ENCODE measurements at regions not wholly inside any gene's neighbourhood (a gene's known extent, or its start where the extent isn't known, plus 50 kb on each side); places are given as distances from the start of the nearest gene placed in this dataset.

DNA sequence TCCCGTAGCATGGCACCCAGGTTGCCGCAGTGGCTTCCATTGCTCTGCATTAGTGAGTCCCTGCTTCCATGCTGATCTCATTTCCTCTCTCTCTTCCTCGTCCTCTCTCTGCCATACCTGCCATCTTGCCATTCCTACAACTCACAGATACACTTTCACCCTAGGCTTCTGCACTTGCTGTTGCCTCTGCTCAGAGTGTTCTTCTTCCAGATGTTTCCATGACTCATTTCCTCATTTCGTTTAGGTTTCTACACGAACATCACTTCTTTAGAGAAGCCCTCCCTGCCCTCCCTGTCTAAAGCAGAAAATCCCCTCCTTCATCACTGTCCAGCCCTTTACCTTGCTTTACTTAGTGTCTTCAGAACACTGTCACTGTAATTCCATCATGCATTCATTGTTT lies 115.2 kb upstream of the WWC1 start:
- no peaks in the 10 kb centered on the region for H3K9me3 ChIP-seq (ENCODE audit: control insufficient read depth, low read depth, low read length)
- FAIRE-seq: no peak
- dilution Hi-C loops (cut with MboI; ENCODE audit: extremely low pct_ligation_motif_present, low sequenced_read_pairs): no loop called here

DNA sequence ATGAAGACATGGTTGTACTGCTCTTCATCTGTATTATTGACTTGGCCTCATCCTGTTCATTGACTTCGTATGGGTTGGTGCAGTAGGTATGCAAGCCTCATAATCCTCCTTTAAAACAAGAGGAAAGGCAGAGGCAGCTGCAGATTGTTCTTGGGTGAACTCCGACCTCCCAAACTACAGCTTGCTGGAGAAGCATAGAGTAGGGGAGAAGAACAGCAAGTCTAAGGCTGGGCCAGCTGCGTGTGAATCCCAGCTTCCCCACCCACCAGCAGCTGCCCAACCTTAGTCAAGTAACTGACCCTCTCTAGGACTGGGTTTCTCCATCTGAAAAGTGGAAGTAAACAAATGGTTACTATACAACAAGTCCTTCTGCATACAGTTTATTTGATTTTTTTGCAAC lies 114.5 kb upstream of the WWC1 start:
- H3K9ac ChIP-seq (ENCODE audit: control insufficient read depth, extremely low read depth, insufficient read depth, low read length): no peak overlapping the region
- H3K9me1 ChIP-seq (ENCODE audit: control insufficient read depth, extremely low read depth, insufficient read depth, low read length): no peaks in the 10 kb centered on the region
- no peak overlapping the region for H3K4me3 ChIP-seq (ENCODE audit: control insufficient read depth in 2 of 3, extremely low read depth in 1 of 3, insufficient read depth in 2 of 3, low read depth in 1 of 3, low read length in 3 of 3)
- H3K4me1 ChIP-seq (ENCODE audit: control insufficient read depth, extremely low read depth, insufficient read depth, low read length): no peaks in the 10 kb centered on the region
- FAIRE-seq: no peak
- no peak for DNase-seq (ENCODE audit: low read depth, low spot score)
- no peak overlapping the region for H2AFZ ChIP-seq (ENCODE audit: control insufficient read depth, low read length)
- no peaks in the 10 kb centered on the region for H4K20me1 ChIP-seq (ENCODE audit: control insufficient read depth, extremely low read depth, insufficient read depth, low read length)
- dilution Hi-C loops (cut with MboI; ENCODE audit: extremely low pct_ligation_motif_present, low sequenced_read_pairs): no loop called here
- H3K9me3 ChIP-seq (ENCODE audit: control insufficient read depth, low read depth, low read length): no peaks in the 10 kb centered on the region
- H3K27ac ChIP-seq (ENCODE audit: control insufficient read depth, insufficient read depth, low read length): no peak overlapping the region
- no peak for TF ChIP-seq EZH2 (IDR thresholded peaks at IDR 0.05; ENCODE audit: low read length)
- H3K27me3 ChIP-seq (ENCODE audit: control insufficient read depth, extremely low read depth, insufficient read depth, low read length): no peaks in the 10 kb centered on the region
- no peak overlapping the region for H3K4me2 ChIP-seq (ENCODE audit: control insufficient read depth, extremely low read depth, insufficient read depth, low read depth, low read length)
- H3K79me2 ChIP-seq (ENCODE audit: control insufficient read depth, insufficient read depth, low read length): no peaks in the 10 kb centered on the region
- H3K36me3 ChIP-seq (ENCODE audit: control insufficient read depth in 2 of 2, extremely low read depth in 1 of 2, insufficient read depth in 2 of 2, low read length in 2 of 2): peaks cover 6 to 32% of the 10 kb centered on the region in 2 experiments

More for the DNA sequence above, 115.2 kb upstream of the WWC1 start:
- Histone ChIP-seq H4K20me1 (ENCODE audit: control insufficient read depth, extremely low read depth, insufficient read depth, low read length) (no peaks in the 10 kb centered on the region), H3K9ac (ENCODE audit: control insufficient read depth, extremely low read depth, insufficient read depth, low read length) (no peak overlapping the region), H3K4me3 (ENCODE audit: control insufficient read depth in 2 of 3, extremely low read depth in 1 of 3, insufficient read depth in 2 of 3, low read depth in 1 of 3, low read length in 3 of 3) (no peak overlapping the region), H3K9me1 (ENCODE audit: control insufficient read depth, extremely low read depth, insufficient read depth, low read length) (no peaks in the 10 kb centered on the region), H3K27me3 (ENCODE audit: control insufficient read depth, extremely low read depth, insufficient read depth, low read length) (no peaks in the 10 kb centered on the region), H3K4me1 (ENCODE audit: control insufficient read depth, extremely low read depth, insufficient read depth, low read length) (no peaks in the 10 kb centered on the region), H3K79me2 (ENCODE audit: control insufficient read depth, insufficient read depth, low read length) (no peaks in the 10 kb centered on the region), H2AFZ (ENCODE audit: control insufficient read depth, low read length) (no peak overlapping the region), H3K4me2 (ENCODE audit: control insufficient read depth, extremely low read depth, insufficient read depth, low read depth, low read length) (no peak overlapping the region), H3K36me3 (ENCODE audit: control insufficient read depth in 2 of 2, extremely low read depth in 1 of 2, insufficient read depth in 2 of 2, low read length in 2 of 2) (peaks cover 6 to 34% of the 10 kb centered on the region in 2 experiments), H3K27ac (ENCODE audit: control insufficient read depth, insufficient read depth, low read length) (no peak overlapping the region)
- TF ChIP-seq, protein P1, sequence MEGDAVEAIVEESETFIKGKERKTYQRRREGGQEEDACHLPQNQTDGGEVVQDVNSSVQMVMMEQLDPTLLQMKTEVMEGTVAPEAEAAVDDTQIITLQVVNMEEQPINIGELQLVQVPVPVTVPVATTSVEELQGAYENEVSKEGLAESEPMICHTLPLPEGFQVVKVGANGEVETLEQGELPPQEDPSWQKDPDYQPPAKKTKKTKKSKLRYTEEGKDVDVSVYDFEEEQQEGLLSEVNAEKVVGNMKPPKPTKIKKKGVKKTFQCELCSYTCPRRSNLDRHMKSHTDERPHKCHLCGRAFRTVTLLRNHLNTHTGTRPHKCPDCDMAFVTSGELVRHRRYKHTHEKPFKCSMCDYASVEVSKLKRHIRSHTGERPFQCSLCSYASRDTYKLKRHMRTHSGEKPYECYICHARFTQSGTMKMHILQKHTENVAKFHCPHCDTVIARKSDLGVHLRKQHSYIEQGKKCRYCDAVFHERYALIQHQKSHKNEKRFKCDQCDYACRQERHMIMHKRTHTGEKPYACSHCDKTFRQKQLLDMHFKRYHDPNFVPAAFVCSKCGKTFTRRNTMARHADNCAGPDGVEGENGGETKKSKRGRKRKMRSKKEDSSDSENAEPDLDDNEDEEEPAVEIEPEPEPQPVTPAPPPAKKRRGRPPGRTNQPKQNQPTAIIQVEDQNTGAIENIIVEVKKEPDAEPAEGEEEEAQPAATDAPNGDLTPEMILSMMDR (optimal IDR thresholded peaks at IDR 0.05 in 1 of 3, IDR thresholded peaks at IDR 0.05 in 1 of 3, conservative IDR thresholded peaks at IDR 0.05 in 1 of 3; ENCODE audit: extremely low read depth in 1 of 3, insufficient read depth in 2 of 3, low read length in 3 of 3): no peak
- TF ChIP-seq EZH2 (IDR thresholded peaks at IDR 0.05; ENCODE audit: low read length): no peak
- DNase-seq (ENCODE audit: low read depth, low spot score): no peak

DNA sequence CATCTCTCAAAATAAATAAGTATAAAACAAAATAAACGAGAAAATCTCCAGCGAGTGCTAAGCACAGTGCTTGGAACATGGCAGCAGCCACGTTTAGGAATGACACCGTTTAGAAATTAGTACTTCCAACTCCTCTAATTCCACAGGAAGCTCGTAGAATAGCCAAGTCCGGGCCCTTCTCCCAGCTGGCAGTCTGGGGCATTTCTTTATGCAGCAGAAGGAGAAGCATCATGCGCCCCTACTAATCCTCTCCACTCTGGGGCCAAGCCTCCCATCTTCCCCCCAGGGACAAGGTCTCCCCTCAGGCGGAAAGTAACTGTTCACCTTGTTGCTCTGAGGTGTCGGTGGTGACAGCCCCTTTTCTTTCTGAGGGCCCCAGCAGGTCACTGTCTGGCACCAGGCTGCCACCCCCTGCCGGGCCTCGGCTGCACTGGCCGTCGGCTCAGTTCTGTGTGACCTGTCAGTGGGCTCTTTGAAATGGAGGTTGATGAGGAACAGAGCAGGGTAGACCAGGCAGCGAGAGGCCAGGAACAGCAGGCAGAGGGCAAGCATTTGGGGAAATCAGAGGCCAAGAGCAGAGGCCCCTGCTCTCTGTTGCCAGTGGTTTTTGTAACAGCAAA lies 113.5 kb upstream of the WWC1 start:
- dilution Hi-C loops (cut with MboI; ENCODE audit: extremely low pct_ligation_motif_present, low sequenced_read_pairs): no loop called here
- H3K27ac ChIP-seq (ENCODE audit: control insufficient read depth, insufficient read depth, low read length): no peak overlapping the region
- no peak for TF ChIP-seq EZH2 (IDR thresholded peaks at IDR 0.05; ENCODE audit: low read length)

More for the DNA sequence above, 113.5 kb upstream of the WWC1 start:
- Histone ChIP-seq H3K9ac (ENCODE audit: control insufficient read depth, extremely low read depth, insufficient read depth, low read length) (no peak overlapping the region), H3K9me1 (ENCODE audit: control insufficient read depth, extremely low read depth, insufficient read depth, low read length) (no peaks in the 10 kb centered on the region), H3K79me2 (ENCODE audit: control insufficient read depth, insufficient read depth, low read length) (no peaks in the 10 kb centered on the region), H4K20me1 (ENCODE audit: control insufficient read depth, extremely low read depth, insufficient read depth, low read length) (no peaks in the 10 kb centered on the region), H3K9me3 (ENCODE audit: control insufficient read depth, low read depth, low read length) (no peaks in the 10 kb centered on the region), H3K4me2 (ENCODE audit: control insufficient read depth, extremely low read depth, insufficient read depth, low read depth, low read length) (no peak overlapping the region), H3K4me1 (ENCODE audit: control insufficient read depth, extremely low read depth, insufficient read depth, low read length) (no peaks in the 10 kb centered on the region), H3K4me3 (ENCODE audit: control insufficient read depth in 2 of 3, extremely low read depth in 1 of 3, insufficient read depth in 2 of 3, low read depth in 1 of 3, low read length in 3 of 3) (no peak overlapping the region), H3K27me3 (ENCODE audit: control insufficient read depth, extremely low read depth, insufficient read depth, low read length) (no peaks in the 10 kb centered on the region), H2AFZ (ENCODE audit: control insufficient read depth, low read length) (no peak overlapping the region), H3K36me3 (ENCODE audit: control insufficient read depth in 2 of 2, extremely low read depth in 1 of 2, insufficient read depth in 2 of 2, low read length in 2 of 2) (peaks cover 6 to 32% of the 10 kb centered on the region in 2 experiments)
- FAIRE-seq: no peak
- no peak for DNase-seq (ENCODE audit: low read depth, low spot score)

Measured in keratinocyte (primary cell).